HPDE6-E6E7 (cell line): ENCODE measurements at regions not wholly inside any gene's neighbourhood (a gene's known extent, or its start where the extent isn't known, plus 50 kb on each side); places are given as distances from the start of the nearest gene placed in this dataset.
"Not testable (repeated sequence)": the region's sequence is repeated elsewhere in the genome, so short reads cannot be mapped to it uniquely, and the experiment has no call there.

Source experiments
- DNase-seq: peaks from one replicate; pipeline ENCODE4 v3.0.0; 2011; ENCODE audit warnings: missing footprints; ENCODE audit errors: extremely low spot score

DNA sequence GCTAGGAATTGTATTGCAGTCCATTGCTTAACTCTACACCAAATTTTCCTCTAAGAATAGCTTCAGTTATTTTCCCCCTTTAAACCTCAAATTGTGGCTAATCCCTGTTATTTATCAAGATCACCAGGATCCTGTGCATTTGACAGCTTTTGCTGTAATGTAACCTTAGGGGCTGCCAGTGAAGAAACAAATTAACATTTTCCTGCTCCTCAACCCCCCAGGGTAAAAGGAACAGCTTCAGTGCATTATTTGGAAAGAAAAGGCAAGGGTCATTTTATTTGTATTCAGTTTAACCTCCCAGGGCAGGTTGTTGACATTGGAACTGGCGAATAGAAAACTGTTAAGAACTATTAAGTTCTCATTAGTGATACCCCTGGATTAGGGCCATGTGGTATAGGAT is 57.0 kb downstream of the PCDH20 start:
- DNase-seq, result no peak

DNA sequence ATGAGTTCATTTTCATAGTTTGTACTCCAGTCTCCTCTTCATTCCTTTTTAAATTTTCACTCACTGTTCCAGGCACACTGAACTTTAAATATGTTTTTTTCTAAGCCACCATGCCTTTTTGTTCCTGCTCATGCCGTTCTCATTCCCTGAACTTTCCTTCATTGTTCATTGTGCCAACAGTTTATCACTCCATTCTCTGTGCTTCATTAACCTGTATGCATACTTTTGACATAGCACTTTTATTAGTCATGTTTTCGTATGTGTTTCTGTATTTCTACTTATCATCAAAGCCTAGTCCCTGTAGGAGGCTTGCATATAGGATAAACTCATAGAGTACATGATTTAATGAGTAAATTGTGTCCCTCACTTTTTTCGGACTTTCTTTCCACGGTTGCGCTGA is 65.3 kb downstream of the PCDH20 start:
- no peak for DNase-seq

DNA sequence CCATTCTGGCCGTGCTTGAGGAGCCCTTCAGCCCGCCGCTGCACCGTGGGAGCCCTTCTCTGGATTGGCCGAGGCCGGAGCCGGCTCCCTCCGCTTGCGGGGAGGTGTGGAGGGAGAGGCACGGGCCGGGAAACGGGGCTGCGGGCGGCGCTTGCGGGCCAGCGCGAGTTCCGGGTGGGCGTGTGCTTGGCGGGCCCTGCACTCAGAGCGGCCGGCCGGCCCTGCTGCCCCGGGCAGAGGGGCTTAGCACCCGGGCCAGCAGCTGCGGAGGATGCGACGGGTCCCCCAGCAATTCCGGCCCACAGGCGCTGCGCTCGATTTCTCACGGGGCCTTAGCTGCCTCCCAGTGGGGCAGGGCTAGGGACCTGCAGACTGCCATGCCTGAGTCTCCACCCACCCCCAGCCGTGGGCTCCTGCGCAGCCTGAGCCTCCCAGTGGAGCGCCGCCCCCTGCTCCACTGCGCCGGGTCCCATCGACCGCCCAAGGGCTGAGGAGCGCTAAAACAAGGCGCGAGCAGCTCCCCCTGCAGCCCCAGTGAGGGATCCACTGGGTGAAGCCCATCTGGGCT is 76.5 kb downstream of the PCDH20 start:
- no peak for DNase-seq

DNA sequence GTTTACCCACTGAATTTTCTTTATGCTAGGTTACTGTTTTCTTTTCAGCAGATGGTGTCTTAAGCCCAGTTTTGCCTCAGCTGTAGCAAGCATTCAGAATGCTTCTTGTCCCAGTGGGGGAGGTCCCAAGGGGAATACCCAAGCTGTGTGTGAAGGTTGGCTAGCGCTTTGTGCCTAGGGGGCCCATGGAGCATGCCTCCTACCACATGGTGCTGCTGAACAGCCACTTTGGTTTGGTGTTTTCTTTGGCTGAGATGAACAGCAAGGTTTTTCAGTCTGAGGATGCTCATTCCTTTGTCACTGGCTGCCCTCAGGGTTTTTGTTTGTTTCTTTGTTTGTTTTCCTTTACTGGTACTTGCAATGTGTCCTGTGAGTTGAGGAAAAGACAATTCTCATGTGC is 99.0 kb downstream of the PCDH20 start:
- DNase-seq, result no peak

DNA sequence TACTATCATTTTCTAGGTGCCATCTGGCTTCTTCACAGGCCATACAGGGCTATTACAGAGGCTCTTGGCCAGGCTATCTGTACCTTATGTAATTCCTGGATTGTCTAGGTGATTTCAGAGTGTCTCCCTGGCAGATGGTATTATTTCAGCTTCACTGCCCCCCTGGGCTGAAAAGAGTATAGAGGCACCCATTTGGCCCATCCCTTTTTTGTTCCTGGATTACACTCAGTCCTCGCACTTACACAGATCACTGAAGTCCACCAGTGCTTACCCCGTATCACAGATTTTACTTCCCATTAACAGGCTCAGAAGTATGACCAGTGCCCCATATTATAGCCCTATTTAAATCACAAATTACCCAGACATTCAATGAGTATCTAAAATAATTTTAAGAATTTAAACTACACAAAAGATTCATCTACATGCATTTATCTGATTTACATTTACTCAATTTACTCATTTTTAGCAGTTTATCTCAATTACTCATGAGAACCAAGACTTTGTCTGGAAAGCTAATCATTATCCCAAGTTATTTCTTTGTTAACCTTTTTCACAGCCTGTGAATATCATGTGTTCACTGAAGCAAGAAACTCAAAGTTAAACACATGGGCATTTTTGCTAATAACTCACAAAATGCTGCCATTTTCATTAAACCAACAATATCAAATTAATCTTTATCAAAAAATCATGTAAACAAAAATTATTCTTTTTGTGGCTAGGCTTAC is 121.0 kb downstream of the PCDH20 start:
- DNase-seq, result no peak

DNA sequence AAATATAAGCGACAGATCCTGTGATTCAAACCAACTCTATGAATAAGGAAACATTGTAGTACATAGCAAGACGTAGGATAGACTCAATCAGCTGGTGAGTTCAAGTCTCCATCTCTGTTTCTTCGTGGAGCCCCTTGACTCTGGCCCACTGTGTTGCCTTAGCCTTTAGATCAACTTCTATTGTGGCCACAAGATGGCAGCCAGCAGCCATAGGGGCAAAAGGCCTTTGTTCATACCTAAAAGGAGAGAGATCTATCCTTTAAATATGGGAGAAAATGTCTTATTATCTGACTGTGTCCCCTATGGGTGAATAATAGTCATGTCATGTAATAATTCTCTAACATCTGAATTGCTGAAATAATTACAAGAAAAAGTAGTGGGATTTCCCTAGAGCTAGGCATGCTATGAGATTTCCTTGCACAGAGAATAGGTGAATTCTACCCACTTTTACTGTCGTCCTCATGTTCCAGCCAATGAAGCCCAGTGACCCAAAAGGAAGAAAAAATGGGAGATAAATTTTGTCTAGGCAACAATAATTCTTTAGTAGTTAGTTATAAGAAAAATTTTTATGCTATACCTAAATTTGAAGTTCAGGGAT is 129.4 kb downstream of the PCDH20 start:
- DNase-seq, result peak; percentile 14

DNA sequence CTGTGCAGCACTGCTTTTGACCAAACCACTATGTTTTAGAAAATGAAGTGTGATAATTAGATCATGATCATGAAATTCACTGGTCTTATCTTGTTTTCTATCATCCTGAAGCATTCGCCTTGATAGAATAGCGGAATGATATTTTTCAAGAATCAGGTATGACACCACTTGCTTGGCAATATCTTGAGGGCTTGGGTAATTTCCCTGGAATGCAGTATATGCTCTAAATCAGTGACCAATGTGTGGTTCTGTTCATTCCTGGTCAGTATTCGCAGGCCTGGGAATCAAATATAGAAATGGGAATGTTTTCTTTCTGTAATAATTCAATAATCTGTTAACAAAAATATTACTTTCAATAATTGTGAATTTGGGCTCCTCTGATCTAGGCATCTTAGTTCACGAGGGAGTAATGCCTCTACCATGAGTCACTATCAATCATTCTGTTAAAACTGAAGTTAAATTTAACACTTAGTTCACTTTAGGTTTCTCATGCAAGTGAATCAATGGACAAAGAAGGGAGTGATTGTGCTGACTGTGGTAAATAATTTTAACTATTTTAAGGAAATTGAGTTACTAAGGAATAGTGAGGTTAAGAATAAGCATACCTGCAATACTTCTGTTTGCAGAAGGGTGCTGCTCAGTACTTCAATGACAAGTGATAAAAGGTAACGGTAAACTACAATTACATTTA is 137.9 kb downstream of the PCDH20 start:
- no peak for DNase-seq

DNA sequence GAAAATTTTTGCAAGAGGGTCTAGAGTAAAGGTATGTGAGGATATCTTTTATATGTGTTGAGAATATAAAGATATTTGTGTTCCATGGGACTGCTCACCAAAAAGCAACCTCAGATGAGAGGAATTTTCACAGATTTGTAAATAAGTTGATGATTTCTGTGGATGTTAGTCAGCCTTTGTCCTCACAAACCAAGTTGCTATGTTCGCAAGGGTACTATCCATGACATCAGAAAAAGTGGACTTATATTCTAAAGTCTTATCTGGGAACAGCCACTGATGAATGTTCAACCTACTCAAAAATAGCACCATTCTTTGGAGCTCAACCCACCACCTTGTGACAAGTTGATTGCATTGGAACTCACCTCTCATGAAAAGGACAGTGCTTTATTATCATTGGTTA is 138.6 kb downstream of the PCDH20 start:
- DNase-seq, result no peak

DNA sequence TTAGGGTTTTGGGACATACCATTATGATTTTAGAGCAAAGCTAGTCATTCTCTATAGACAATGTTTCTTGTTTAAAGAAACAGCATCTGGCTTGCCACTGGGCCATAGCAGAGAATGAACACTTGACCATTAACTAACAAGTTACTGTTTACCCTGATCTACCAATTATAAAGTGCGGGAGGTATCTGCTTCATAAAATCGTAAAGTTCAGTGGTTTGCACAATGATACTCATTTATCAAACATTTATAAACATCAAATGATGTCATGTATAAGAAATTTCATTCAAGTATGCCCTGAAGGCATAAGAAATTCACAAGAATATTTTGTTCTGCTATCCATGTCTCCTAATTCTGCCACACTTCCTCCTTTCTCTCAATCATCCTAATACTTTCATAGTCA is 139.2 kb downstream of the PCDH20 start:
- DNase-seq, result no peak

DNA sequence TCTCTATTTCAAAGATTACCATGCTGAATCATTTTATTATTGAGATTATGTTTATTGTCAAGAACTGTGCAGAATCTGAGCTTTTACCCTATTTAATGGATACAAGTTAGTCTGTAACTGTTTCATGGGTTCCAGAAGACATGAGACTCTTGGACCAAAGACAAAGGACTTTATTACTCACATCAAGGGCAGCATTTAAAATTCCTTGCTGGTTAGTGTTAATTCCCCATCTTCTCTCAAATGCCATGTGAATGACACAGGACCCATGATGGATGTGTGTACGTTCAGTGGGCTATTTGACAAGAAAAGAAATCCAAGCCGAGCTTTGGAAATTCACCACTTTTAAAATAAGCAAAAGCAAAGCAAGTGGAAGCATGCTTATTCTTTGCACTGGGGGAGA is 139.9 kb downstream of the PCDH20 start:
- DNase-seq, result no peak

DNA sequence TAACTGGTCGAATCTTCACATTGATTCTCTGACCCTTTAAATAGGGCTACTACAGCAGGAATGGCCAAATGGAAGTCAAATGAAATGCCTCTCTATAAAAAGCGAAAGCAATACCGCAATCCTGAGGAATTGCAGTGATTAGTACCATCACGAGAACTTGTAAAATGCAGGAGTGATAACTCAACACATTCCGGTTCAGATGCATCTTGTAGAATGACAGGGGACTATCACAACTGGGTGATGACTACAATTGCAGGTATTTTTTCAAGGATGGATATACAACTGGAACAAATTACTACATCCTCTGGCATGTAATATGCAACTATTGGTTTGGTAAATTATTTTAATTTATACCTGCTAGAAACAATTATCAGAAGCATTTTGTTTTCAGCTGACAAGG is 140.4 kb downstream of the PCDH20 start:
- DNase-seq, result no peak

DNA sequence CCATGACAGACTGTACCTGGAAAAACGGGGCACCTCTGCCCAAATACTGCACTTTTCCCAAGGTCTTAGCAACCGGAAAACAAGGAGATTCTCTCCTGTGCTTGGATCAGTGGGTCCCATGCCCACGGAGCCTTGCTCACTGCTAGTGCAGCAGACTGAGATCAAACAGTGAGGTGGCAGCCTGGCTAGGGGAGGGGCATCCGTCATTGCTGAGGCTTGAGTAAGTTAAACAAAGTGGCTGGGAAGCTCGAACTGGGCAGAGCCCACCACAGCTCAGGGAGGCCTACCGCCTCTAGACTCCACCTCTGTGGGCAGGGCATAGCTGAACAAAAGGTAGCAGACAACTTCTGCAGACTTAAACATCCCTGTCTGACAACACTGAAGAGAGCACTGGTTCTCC is 148.8 kb downstream of the PCDH20 start:
- DNase-seq, result not testable (repeated sequence)

DNA sequence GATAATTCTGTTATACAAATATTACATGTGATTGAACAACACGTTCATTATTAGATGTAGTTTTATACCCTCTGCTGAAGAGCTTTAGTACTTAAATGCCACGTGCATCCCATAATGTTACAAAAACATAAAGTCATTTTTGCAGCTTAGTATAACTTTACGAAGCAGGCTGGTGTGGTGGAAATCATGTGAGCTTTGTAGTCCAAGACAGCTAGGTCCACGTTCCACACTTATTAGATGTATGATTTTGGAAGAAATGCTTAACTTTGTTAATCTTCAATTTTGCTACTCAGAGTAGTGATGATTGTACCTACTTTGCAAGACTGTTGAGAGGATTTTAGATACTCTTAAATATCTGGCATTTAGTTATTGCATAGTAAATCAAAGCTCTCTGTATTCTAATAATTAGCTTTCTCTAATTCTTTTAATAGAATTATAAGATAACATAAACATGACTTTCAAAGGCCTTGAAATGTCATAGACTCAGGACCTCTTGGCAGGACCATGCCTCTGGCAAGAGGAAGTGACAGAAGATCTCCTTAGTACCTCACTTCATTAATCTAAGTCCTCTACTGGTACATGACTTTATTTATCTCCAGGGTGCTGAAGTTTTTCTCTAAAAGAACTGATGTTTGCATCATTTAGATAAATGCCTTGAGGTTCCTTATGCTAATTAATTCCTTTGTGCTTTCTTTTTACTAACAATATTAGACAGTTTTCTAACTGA is 153.7 kb downstream of the PCDH20 start:
- DNase-seq, result no peak

DNA sequence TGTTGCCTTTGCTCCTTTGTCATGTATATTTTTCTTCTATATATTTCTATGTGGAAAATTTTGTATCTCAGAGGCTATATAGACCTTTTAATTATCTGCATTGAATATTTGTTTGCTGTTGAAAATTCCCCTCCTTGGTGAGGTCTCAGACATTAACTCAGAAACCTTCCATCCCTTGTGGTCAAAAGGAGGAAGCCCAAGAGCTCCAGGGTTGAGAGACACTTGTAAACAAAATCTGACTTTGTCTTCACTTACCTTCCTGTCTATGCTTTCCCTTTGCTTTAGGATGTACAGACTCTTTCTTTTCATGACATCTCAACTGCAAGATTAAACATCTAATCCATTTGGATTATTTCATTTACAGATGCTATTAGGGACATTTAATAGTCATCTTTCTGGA is 157.5 kb downstream of the PCDH20 start:
- no peak for DNase-seq

DNA sequence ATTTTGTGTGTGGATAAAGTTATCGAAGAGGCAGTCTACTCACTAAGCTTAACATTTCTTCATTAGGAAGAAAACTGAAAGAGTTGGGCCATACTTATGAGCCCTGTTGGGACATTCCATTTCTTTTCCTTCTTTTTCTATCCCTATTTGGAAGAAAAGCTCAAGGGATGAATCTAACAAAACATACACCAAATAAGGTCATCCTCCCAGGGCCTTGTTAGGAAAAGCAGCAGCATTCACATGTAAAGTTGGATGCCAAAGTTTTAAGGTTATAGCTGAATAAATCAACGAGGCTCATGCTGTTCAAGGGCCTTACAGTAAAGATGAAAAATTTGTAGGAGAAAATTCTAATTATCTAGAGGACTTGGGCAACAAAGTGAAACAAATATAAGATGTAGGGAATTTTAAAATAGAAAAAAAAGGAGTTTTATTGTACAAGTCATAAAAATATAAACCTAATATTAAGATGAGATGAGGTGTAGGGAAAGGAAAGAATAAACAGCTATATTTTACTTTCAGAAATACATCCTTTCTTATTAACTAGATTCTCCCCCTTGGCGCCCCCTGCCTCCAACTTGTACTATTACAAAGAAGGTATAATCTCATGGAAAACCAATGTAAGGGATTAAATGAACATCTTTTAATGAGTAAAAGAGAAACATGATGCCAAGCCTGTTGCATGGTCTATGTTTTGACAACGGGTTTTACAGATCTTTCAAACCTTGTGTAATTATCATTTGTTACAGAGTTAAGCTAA is 160.4 kb downstream of the PCDH20 start:
- no peak for DNase-seq

DNA sequence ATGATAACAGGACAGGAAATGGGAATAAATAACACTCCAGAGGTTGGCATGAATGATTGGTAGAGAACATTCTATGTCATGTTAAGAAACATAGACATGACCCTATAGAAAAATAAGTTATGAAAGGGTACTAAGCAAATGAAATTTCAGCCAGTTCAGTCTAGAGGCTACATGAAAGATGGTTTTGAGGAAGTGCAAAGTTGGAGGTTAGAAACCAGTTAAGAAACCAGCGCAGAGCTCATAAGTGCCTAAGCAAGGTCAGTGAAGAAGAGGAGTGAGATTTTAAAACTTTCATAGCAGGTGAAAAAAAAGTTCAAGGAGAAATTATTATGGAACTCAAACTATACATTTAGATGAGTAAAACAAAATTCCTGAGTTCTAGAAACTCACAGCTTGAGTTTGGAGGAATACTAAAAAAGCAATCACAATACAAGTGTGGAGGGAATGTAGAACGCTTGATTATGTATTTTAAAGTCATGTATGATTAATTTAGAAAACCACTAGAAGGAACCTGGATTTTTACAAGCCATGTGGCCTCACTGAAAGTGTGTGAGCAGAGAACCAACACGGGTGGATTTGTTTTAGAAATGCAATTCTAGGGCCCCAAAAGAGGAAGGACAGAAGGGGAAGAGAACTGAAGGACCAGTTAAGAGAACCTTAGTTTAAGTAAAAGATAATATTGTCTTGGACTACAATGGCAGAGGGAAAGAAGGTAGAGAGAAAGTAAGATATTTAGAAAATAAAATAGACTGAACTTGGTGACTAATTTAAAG is 162.4 kb downstream of the PCDH20 start:
- DNase-seq, result no peak

DNA sequence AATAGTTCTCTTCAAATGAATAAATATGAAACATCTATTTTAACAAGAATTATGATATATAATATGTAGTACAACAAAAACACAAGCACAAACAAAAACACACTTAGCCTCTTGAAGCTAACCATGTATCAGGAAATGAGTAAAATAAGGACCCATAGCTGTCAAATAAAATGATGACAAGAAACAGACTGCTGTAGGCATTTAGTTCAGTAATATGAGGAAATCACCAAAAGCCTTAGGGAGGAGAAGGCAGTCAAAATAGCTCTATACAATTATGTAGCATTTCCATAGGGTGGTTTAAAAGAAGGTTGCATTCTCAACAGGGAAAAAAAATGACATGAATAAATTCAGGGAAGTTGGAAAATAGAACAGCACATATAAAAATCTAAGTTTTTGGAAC is 163.4 kb downstream of the PCDH20 start:
- no peak for DNase-seq

DNA sequence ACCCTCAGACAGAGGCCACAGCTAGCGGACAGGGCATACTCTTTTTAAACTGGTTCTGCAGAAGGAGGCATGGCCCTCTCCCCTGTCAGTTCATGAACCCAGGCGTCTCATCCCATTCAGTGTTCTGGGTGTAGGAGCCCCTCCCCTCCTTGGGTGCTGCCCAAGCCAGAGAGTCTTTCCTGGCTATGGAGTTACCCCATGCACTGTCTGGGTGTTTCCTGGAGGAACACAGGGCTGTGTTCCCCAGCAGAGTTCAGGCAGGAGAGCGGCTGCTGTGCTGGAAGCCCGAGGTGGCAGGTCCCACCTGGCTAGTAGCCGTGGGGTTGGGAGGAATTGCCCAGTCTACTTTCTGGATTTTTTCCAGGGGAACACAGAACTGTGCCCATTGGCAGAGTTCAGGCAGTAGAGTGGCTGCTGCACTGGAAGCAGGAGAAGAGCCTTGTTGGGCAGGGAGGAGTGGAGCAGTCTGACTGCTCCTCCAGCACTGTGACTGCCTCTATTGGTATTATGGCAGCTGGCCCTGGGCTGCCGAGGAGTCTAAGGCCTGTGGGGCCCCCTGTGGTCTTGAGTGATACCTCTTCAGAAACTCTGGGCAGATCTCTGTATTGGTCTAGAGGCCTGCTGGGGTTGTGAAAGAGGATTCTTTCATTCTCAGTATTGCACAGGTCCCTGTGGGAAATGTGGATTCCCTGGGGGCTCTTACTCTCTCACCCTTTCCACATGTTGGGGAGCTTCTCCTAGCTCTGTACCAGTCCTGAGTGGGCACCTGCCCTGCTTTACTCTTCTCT is 168.3 kb downstream of the PCDH20 start:
- DNase-seq, result no peak

DNA sequence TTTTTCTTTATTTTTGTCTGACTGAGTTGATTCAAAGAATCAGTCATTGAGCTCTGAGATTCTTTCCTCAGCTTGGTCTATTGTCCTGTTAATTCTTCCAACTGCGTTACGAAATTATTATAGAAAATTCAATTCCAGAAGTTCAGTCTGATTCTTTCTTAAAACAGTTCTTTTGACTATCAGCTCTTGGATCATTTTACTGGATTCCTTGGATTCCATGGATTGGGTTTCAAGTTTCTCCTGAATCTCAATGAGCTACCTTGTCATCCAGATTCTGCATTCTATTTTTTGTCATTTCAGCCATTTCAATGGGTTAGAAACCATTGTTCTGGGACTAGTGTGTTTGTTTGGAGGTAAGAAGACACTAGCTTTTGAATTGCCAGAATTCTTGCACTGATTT is 169.3 kb downstream of the PCDH20 start:
- no peak for DNase-seq

DNA sequence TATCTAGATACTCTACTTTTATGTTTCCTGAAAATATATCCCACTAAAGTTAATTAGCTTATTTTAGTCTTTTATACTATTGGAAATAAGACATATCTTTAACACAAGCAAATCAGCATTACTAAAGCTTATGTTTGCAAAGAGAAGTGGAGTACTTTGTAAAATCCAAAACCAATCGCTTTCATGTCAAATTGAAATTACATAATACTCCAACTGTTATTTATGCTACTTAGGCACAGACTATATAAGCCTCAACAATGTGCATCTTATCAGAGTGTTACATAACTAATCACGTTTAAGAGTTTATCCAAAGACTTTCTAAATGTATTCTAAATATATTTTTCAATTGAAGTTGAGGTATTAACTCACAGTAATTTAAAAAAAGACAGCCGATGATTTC is 200.0 kb downstream of the PCDH20 start:
- no peak for DNase-seq
